HEK293T (cell line): ENCODE measurements at regions not wholly inside any gene's neighbourhood (a gene's known extent, or its start where the extent isn't known, plus 50 kb on each side); places are given as distances from the start of the nearest gene placed in this dataset.

Experiments
- ARNT ChIP-seq: fragments of 450-650 bp; IDR thresholded peaks from 2 replicates; pipeline ENCODE4 v1.6.1; 2017; ENCODE audit warnings: mild to moderate bottlenecking
- BHLHE40 ChIP-seq: fragments of 450-650 bp; IDR thresholded peaks from 2 replicates; pipeline ENCODE4 v1.6.1; 2016; ENCODE audit warnings: mild to moderate bottlenecking, moderate library complexity, borderline replicate concordance
- ELF4 ChIP-seq: fragments of 450-650 bp; IDR thresholded peaks from 2 replicates; pipeline ENCODE4 v1.6.1; 2017; ENCODE audit warnings: antibody characterized with exemption
- FOXM1 ChIP-seq: fragments of 450-650 bp; IDR thresholded peaks from 2 replicates; pipeline ENCODE4 v1.6.1; 2017; ENCODE audit warnings: mild to moderate bottlenecking, borderline replicate concordance
- SP1 ChIP-seq: fragments of 450-650 bp; IDR thresholded peaks from 2 replicates; pipeline ENCODE4 v1.6.1; 2017
- SUZ12 ChIP-seq: fragments of 450-650 bp; IDR thresholded peaks from 2 replicates; pipeline ENCODE4 v1.6.1; 2016; ENCODE audit warnings: mild to moderate bottlenecking

DNA sequence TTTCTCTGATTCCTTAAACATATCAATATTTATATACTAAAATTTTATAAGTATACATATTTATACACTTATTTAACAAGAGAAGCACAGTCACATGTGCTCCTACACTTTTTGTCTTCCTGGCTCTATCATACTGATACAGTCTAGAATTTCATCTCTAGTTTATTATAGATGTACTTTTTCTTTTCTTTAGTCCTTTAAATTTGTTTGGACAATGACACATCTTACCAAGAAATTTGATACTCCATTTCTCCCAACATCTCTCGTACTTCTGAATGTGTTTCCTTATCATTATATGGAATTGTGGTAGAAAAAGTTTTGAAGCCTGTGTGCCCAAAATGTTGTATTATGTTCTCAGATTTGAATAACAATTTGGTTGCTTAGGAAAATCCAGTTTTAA, 104.6 kb downstream of the DMRT2 start:
- no peak for TF ChIP-seq ARNT
- no peak for TF ChIP-seq BHLHE40
- no peak for TF ChIP-seq SUZ12
- TF ChIP-seq SP1 = no peak
- no peak for TF ChIP-seq FOXM1
- TF ChIP-seq ELF4 = no peak
